Ascending aorta (tissue), 2 donors: ENCODE measurements at regions not wholly inside any gene's neighbourhood (a gene's known extent, or its start where the extent isn't known, plus 50 kb on each side); places are given as distances from the start of the nearest gene placed in this dataset.

Experiments
- DNase-seq, 2 donors: peaks; one replicate each; pipeline ENCODE4 v3.0.0-alpha.2; 2019; ENCODE audit warnings: low spot score in 2 of 2
- H3K27ac ChIP-seq, 2 donors: fragments of 200-600 bp; sonication (generic); one replicate each; pipeline ENCODE4 v1.5.1; 2016 to 2017; ENCODE audit warnings: mild to moderate bottlenecking in 1 of 2
- H3K27me3 ChIP-seq: fragments of 200-600 bp; sonication (generic); one replicate; pipeline ENCODE4 v1.5.1; 2017
- H3K36me3 ChIP-seq, 2 donors: fragments of 200-600 bp; sonication (generic); one replicate each; pipeline ENCODE4 v1.5.1; 2016
- H3K4me1 ChIP-seq, 2 donors: fragments of 200-600 bp; sonication (generic); one replicate each; pipeline ENCODE4 v1.5.1; 2016 to 2017; ENCODE audit warnings: mild to moderate bottlenecking in 1 of 2
- H3K4me3 ChIP-seq, 2 donors: fragments of 200-600 bp; sonication (generic); one replicate each; pipeline ENCODE4 v1.5.1; 2016 to 2017; ENCODE audit warnings: mild to moderate bottlenecking in 1 of 2
- H3K9me3 ChIP-seq, 2 donors: fragments of 200-600 bp; sonication (generic); one replicate each; pipeline ENCODE4 v1.5.1; 2016
- intact Hi-C: fragments of 100-400 bp; cut with DNase I; formaldehyde crosslinking; loops from one replicate; pipeline ENCODE4 v1.15.1; 2023
- TF ChIP-seq, protein P1 (sequence below), 3 experiments: fragments of 200-600 bp in 2 of 3; fragments of 450-650 bp in 1 of 3; sonication (generic) in 2 of 3; IDR thresholded peaks; one replicate each; pipeline ENCODE4 v1.5.1; 2016 to 2019; ENCODE audit warnings: antibody characterized with exemption in 3 of 3, mild to moderate bottlenecking in 1 of 3, moderate library complexity in 1 of 3

DNA sequence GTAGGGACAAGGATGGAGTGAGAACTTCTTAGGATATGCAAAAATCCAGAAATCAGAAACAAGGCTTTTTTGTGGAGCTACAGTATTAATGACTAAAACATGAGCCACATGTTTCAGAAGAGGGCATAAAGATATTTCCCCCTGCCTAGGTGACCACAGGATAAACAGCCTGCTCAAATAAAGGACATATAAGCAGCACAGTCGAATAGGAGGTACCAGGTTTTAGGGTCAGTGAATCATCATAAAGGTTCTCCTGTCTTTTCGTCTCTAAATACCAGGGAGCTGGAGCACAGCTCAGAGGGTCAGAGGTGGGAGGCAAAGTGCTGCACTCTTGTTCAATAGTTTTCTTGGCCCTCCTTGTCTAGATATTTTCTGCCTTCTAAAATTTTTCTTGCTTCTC, 211.9 kb upstream of the HS3ST1 start:
- DNase-seq, result no peak
- Histone ChIP-seq H3K36me3 (no peaks in the 10 kb centered on the region), H3K4me3 (no peak overlapping the region), H3K9me3 (no peaks in the 10 kb centered on the region), H3K4me1 (no peaks in the 10 kb centered on the region), H3K27me3 (no peaks in the 10 kb centered on the region), H3K27ac (no peak overlapping the region)
- TF ChIP-seq, protein P1, sequence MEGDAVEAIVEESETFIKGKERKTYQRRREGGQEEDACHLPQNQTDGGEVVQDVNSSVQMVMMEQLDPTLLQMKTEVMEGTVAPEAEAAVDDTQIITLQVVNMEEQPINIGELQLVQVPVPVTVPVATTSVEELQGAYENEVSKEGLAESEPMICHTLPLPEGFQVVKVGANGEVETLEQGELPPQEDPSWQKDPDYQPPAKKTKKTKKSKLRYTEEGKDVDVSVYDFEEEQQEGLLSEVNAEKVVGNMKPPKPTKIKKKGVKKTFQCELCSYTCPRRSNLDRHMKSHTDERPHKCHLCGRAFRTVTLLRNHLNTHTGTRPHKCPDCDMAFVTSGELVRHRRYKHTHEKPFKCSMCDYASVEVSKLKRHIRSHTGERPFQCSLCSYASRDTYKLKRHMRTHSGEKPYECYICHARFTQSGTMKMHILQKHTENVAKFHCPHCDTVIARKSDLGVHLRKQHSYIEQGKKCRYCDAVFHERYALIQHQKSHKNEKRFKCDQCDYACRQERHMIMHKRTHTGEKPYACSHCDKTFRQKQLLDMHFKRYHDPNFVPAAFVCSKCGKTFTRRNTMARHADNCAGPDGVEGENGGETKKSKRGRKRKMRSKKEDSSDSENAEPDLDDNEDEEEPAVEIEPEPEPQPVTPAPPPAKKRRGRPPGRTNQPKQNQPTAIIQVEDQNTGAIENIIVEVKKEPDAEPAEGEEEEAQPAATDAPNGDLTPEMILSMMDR (IDR thresholded peaks at IDR 0.05), result no peak
- intact Hi-C loops, result no loop called here

DNA sequence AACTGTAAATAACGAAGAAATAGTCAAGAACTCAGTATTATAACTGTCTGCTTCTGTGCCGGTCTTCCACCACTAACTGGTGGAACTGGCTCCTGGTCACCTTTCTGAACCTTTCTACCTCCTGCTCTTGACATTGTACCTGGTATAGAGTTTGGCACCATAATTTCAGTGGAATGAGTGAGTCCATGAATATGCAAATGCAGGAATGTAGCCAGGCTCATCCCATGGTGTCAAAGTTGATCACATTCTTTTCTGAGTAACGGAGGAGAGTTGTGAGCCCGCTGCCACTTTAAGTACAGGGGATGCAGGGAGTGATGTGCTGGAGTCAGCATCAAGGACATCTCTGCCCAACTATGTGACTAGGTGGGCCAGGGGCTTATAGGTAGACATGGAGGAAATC, 207.9 kb upstream of the HS3ST1 start:
- intact Hi-C loops, result no loop called here
- DNase-seq, result no peak
- Histone ChIP-seq H3K4me1 (no peaks in the 10 kb centered on the region), H3K27ac (no peak overlapping the region), H3K36me3 (no peaks in the 10 kb centered on the region), H3K27me3 (no peaks in the 10 kb centered on the region), H3K4me3 (no peak overlapping the region), H3K9me3 (no peaks in the 10 kb centered on the region)
- TF ChIP-seq, protein P1 (IDR thresholded peaks at IDR 0.05), result no peak

DNA sequence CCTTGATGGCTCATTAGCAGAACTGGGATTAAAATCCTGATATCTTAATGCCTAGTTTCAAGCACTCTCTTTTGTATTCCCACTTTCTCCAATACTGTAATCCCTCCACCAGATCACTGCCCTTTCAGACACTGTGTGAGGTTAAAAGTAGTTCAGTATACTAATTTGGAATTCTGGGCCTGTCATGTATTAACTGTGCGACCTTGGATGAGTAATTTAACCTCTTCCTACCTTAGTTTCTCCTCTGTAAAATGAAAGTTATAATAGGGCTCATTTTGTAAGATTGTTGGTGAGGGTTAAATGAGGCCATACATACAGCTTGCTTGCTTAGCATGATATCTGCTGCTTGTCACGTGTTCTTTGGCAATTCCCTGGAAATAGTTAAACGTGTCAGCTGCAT, 207.3 kb upstream of the HS3ST1 start:
- no peak overlapping the region for H3K27ac ChIP-seq
- TF ChIP-seq, protein P1 (IDR thresholded peaks at IDR 0.05), result no peak

DNA sequence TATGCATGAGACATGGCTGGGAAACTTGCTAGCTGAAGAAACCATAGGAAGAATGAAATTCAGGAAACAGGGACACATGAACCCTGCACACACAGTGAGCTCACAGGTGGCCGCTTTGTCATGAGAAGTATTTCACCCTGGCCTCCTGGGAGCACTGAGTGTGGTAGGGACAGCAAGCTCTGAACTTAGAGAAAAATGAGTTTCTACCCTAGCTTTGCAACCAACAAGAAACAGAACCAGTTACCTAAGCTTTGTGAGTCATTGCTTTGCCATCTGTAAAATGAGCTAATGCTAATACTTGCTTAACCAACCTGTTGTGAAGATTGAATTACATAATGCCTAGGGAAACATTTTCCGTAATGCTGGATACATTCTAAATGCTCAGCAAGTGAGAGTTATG, 206.6 kb upstream of the HS3ST1 start:
- intact Hi-C loops, result no loop called here
- H3K4me1 ChIP-seq, result no peaks in the 10 kb centered on the region
- H3K9me3 ChIP-seq, result no peaks in the 10 kb centered on the region
- no peak overlapping the region for H3K4me3 ChIP-seq
- TF ChIP-seq, protein P1 (IDR thresholded peaks at IDR 0.05), result no peak
- H3K27ac ChIP-seq, result no peak overlapping the region
- H3K27me3 ChIP-seq, result no peaks in the 10 kb centered on the region
- H3K36me3 ChIP-seq, result no peaks in the 10 kb centered on the region
- DNase-seq, result no peak

More for the DNA sequence above, 207.3 kb upstream of the HS3ST1 start:
- no peaks in the 10 kb centered on the region for H3K4me1 ChIP-seq
- DNase-seq, result no peak
- no peak overlapping the region for H3K4me3 ChIP-seq
- H3K27me3 ChIP-seq, result no peaks in the 10 kb centered on the region
- intact Hi-C loops, result no loop called here
- no peaks in the 10 kb centered on the region for H3K9me3 ChIP-seq
- H3K36me3 ChIP-seq, result no peaks in the 10 kb centered on the region

DNA sequence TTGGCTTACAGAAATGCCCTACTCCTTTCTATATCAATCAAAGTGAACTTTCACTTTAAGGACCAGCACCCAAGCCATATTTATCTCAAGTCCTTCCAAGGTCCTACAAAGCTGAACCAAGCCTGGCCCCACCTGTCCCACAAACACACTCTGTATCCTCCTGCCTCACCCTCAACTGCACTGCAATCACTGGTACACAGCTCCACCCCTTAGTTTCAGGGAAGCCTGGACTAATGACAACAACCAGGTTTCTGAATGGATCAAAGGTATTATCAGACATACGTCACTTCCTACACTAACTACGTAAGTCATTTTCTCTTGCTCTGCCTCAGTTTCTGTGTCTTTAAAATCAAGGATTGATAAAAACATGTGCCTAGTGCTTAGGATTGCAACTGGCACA, 205.6 kb upstream of the HS3ST1 start:
- intact Hi-C loops, result no loop called here
- no peaks in the 10 kb centered on the region for H3K9me3 ChIP-seq
- H3K36me3 ChIP-seq, result no peaks in the 10 kb centered on the region
- H3K4me1 ChIP-seq, result no peaks in the 10 kb centered on the region
- H3K4me3 ChIP-seq, result no peak overlapping the region
- no peak for DNase-seq
- no peaks in the 10 kb centered on the region for H3K27me3 ChIP-seq
- TF ChIP-seq, protein P1 (IDR thresholded peaks at IDR 0.05), result no peak
- no peak overlapping the region for H3K27ac ChIP-seq

DNA sequence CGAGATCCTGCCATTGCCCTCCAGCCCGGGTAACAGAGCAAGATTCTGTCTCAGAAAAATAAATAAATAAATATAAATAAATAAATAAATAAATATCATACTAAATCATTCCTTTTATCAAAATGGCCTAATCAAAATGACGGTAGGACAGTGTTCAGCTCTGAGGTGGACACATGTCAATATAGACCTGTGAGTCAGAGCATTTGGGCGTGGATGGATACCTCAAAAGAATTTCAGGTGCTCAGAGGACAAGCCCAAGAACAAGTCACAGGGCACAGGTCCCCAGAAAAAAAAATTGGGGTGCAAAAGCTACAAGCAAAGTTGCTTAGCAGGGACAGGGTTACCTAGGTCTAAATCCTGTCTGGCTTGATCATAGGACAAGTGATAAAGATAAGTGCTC, 204.7 kb upstream of the HS3ST1 start:
- Histone ChIP-seq H3K27ac (no peak overlapping the region), H3K9me3 (no peaks in the 10 kb centered on the region), H3K36me3 (no peaks in the 10 kb centered on the region), H3K4me3 (no peak overlapping the region), H3K4me1 (no peaks in the 10 kb centered on the region), H3K27me3 (no peaks in the 10 kb centered on the region)
- intact Hi-C loops, result no loop called here
- DNase-seq, result no peak
- TF ChIP-seq, protein P1 (IDR thresholded peaks at IDR 0.05), result no peak
